HPDE6-E6E7 (cell line): ENCODE measurements at regions not wholly inside any gene's neighbourhood (a gene's known extent, or its start where the extent isn't known, plus 50 kb on each side); places are given as distances from the start of the nearest gene placed in this dataset.
"Not testable (repeated sequence)": the region's sequence is repeated elsewhere in the genome, so short reads cannot be mapped to it uniquely, and the experiment has no call there.

ENCODE experiments used
- DNase-seq: peaks from one replicate; pipeline ENCODE4 v3.0.0; 2011; ENCODE audit warnings: missing footprints; ENCODE audit errors: extremely low spot score

- no peak for DNase-seq
These were observed 108.0 kb upstream of the MTAP start for GRCh38 chr9:21694424-21694823.

GRCh38 chr9:21695443-21695842 lies 107.0 kb upstream of the MTAP start:
- DNase-seq, result no peak

GRCh38 chr9:21695874-21696341 lies 106.5 kb upstream of the MTAP start:
- DNase-seq, result no peak

GRCh38 chr9:21696411-21696871 lies 106.0 kb upstream of the MTAP start:
- DNase-seq, result no peak

GRCh38 chr9:21708260-21708711 lies 94.2 kb upstream of the MTAP start:
- no peak for DNase-seq

- DNase-seq, result no peak
These were observed 93.6 kb upstream of the MTAP start for GRCh38 chr9:21708856-21709255.

GRCh38 chr9:21709464-21710058 lies 92.9 kb upstream of the MTAP start:
- no peak for DNase-seq

- no peak for DNase-seq
These were observed 91.8 kb upstream of the MTAP start for GRCh38 chr9:21710548-21711191.

GRCh38 chr9:21711504-21711903 lies 90.9 kb upstream of the MTAP start:
- peak; percentile 60 for DNase-seq

GRCh38 chr9:21715408-21715807 lies 87.0 kb upstream of the MTAP start:
- DNase-seq, result no peak

GRCh38 chr9:21720758-21721157 lies 81.7 kb upstream of the MTAP start:
- no peak for DNase-seq

GRCh38 chr9:21727411-21727810 lies 75.0 kb upstream of the MTAP start:
- not testable (repeated sequence) for DNase-seq

- DNase-seq, result no peak
These were observed 73.7 kb upstream of the MTAP start for GRCh38 chr9:21728781-21729180.

- DNase-seq, result no peak
These were observed 72.8 kb upstream of the MTAP start for GRCh38 chr9:21729648-21730047.

GRCh38 chr9:21730899-21731298 lies 71.5 kb upstream of the MTAP start:
- no peak for DNase-seq

GRCh38 chr9:21741151-21741550 lies 61.3 kb upstream of the MTAP start:
- DNase-seq, result no peak

- DNase-seq, result no peak
These were observed 58.1 kb upstream of the MTAP start for GRCh38 chr9:21744320-21744719.

GRCh38 chr9:21744841-21745240 lies 57.6 kb upstream of the MTAP start:
- no peak for DNase-seq

GRCh38 chr9:21746550-21746949 lies 55.9 kb upstream of the MTAP start:
- DNase-seq, result no peak

GRCh38 chr9:21747175-21747574 lies 55.3 kb upstream of the MTAP start:
- DNase-seq, result no peak

GRCh38 chr9:21750021-21750735 lies 52.3 kb upstream of the MTAP start:
- no peak for DNase-seq

GRCh38 chr9:21751998-21752397 lies 50.4 kb upstream of the MTAP start:
- DNase-seq, result no peak
